Glomerular visceral epithelial cell (primary cell): ENCODE measurements at regions not wholly inside any gene's neighbourhood (a gene's known extent, or its start where the extent isn't known, plus 50 kb on each side); places are given as distances from the start of the nearest gene placed in this dataset.

Experiments
- DNase-seq: peaks from one replicate; pipeline ENCODE4 v3.0.0-alpha.2; 2016; ENCODE audit errors: extremely low spot score

DNA sequence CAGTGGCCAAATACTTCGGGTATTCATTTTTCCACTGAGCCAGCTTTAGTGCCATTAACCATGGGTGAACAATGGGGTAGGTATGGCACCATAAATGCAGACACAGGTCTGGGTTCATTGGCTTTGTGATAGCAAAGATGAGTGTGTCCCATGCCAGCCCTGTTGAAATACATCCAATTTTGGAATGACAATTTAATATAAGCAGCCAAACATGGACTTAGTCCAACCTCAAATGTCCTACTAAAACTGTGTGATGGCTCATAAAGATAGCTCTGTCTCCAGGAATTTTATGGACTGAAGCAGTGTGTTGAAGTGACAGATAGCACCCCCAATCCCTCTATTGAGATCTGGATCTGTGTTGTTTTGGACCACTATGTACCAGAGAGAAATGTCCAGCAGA lies 514.9 kb downstream of the RASEF start:
- DNase-seq, result no peak

DNA sequence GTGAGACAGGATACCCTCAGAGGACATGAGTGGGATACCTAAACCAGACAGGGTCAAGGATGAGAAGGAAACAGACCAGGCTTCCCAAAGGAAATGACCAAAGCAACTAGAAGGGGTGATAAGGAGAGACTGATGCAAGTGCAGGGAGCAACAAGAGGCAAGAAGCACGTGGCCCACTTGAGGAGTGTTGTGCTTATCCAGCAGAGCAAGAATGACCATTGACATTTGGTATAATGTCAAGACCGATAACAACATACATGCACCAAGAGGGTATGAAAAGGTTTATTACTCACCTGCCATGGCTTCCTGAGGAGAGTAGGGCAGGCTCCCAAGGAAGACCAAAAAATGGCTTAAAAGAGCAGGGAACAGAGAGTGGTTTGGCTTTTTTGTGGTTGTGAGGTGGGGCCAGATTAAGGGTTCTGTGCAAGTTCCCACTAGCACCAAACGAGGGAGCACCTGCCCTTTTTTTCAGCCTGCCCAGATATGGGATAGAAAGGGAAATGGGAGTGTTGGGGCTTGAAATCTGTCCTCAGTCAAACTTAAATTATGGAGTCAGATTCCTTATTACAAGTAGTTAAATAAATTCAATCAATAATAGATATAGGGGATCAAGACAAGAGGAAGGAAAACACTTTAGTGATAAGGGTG lies 513.6 kb downstream of the RASEF start:
- DNase-seq, result no peak

DNA sequence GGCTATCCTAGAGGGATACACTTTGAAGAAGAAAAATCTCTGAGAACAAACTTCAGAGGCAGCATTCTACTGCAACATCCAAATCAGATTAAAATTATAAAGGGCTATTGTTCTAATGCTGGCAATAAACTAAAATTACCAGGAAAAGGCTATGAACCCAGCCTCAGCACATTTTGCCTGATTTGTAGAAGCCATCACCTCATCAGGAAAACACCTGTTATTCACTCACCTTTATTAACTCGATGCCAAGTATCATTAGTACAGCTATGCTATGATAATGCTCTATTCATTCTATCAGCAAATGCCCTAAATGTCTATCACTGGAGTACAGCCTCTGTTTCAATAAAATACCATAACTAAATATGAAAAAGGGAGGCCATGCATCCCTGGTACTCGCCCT lies 510.2 kb downstream of the RASEF start:
- DNase-seq, result no peak

DNA sequence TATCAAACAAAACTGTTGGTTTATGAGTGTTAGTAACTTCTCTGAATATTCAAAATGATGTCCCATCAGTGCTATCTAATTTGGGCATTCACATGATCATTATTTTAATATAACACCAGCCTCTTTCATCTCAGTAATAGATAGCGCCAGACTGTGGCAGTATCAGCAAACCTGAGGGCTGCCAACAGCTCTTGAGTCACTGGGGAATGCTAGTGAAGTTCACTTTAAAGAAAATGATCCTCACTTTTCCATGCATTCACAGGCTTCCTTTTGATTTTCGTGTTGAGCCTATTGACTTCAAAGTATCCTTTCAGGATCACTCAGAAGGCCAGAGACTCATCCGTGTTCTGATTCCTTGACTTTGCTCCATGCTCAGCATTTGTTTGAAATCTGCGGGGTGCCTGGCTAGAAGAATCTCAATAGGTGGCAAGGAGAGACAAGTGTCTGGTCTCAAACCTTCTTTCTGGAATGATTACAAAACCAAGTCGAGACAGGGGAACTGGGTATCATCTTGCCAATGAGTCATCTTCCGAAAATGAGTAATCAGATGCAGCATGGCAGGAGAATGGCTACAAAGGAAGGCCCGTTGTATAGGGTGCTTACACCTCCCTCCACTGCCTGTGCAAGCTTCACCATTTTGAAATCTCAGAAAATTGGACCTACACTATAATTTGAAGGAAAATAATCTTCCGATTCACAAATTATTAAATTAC lies 509.1 kb downstream of the RASEF start:
- no peak for DNase-seq

DNA sequence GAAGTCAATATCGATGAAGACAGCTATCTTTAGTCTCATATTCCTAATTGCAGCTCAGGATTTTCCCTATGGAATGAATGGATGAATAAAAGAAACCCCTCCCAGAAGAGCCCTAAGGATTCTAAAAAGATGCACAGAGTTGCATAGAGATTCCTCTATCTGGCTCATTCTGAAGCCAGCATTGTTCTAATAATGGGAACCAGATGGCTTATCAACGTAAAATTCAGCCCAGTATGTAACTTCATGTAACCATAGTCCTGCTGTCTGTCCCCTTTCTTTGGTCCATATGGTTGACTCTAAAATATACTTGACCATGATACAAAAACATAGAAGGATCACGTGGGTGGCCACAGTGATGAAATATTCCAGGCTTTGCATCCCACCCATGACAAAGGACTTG lies 508.6 kb downstream of the RASEF start:
- DNase-seq, result no peak

DNA sequence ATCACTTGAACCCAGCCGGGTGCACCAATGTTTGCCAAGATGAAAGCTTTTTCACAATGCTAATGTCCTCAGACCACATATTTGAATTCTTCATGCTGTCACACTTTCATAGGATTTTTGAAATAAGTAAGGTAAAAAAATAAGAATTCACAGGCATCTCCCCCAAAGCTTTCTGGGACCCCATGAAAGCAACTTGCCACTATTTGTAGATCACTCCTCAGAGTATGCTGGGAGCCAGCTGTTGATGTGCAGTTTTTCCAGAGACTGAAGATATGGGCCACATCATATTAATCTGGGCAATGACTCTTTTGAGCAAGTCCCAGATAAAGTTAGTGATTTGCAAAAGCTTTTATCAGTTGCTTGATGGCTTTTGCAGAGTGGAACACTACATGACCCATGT lies 507.9 kb downstream of the RASEF start:
- no peak for DNase-seq

DNA sequence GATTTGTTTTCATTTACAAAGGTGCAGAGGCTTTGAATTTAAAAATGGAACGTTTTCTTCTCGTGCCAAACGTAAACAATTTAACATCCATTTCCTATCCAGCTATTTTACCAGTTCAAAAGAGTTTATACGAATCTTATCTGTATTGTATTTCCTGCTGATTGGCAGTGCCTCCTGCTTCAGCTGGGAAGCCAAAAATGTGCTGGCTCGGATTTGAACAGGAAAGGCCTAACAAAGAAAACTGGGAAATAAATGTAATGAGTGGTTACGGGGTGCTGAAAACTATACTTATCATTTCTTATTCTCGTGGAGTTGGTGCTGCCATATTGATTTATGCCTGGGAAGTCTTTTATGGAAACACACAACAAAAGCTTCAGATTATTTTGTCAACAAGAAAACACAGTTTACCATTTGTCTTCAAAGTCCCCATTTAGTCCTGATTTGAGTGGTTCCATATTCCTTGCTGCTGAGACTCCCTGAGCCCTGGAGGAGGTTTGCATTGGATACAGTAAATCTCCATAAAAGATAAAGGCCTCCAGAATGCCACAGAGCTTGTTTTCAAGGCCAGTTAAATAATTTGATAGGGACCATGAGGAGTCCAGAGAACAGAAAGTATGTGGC lies 507.4 kb downstream of the RASEF start:
- DNase-seq, result no peak

DNA sequence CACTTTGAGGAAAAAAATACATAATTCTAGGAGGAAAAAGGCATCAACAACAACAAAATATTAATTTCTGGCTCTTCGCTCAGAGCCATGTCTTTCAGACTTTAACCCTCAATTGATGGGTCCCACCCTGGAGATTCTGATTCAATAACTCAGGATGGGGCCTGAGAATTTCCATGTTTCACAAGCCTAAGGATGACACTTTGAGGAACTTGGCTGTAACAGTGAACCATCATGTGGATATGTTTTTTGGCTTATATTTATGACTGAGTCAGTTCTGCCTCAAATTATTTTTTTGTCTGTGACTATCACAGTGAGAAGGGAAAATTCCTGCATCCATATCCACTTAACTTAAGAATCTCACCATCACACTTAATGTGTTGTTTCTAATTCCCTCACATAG lies 504.6 kb downstream of the RASEF start:
- DNase-seq, result no peak

DNA sequence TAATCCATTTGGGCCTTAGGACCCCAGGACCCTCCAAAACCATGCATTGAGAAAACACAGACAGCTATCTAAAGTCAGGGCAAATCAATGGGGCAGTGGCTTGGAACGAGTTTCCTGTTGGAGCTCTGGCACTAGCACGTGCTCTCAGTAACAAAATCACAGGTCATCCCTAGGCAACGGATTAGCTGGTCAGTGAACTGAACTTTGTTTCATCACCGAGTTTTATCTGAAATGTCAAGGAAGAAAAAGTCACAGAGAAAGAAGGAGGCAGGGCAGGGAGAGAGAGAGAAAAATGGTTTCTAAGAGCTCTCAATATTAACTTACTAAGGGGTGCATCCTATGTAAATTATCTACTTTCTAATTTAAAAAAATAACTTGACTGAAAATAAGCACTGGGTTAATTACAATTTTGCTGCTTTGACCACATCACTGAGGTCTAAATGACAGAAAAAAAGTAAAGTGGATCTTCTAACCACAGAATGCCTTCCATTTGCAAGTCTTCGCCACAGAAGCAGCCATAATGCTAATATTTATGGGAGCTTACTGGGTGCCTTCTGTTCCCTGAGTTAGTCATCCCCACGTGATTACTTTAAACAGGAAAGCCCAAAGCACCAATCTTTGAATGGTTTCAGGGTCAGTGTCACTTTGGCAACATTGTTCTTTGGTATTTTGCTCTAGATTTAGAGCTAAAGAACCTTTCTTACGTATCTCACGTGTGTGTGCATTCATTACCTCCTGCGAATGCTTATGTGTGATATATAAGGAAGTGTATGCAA lies 503.9 kb downstream of the RASEF start:
- peak; percentile 7 for DNase-seq

DNA sequence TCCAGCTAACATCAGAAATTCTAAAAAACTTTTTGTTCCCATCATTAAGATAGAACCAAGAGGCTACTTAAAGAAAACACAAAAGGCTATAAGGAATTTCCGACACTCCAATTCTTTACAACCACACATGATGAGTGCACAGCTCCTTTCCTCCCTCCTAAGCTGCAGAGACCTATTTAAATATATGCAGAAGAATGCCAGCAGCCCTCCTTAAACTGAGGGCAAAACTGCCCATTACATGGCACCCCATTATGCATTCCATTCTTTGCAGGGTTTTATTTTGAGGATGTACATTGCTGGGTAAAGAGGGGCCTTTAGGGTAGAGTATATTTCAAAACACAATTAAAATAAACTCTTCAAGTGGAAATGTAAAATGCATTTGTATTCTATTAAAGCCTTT lies 502.9 kb downstream of the RASEF start:
- no peak for DNase-seq

DNA sequence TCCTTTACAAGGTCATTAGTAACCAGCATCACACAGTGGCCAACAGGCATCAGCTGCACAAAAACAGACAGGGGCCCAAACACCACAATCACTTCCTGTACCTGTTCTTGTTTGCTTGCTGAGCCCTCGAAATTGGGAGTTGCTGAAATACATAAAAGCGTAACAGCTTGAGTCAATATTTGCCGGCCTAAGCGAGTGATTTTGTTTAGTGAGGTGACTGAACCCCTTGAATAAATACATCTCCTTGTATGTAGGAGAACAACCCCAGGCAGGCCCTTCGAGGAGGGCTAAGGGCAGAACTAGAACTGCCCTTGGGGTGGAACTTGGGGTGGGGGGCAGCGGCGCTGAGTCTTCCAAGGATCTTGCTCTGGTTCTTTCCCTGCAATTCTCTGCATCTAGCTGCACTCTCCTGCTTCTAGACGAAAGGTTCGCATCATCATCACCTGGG lies 502.5 kb downstream of the RASEF start:
- no peak for DNase-seq

DNA sequence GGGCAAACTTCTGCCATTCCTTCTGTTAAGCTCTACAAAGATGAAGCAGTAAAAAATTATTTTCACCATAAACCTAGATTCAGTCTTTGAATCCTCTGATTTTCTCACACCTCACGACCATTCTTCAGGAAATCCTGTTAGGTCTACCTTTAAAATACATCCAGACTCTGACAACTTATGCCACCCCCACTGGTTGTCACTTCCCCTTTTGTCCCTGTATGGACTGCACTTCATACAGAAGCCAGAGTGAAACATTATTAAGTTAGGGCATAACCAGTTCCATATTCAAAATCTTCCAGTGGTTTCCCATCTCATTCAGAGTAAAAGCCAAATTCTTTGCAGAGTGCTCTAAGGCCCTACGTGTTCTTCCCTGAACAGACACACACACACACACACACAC lies 499.8 kb downstream of the RASEF start:
- DNase-seq, result no peak

DNA sequence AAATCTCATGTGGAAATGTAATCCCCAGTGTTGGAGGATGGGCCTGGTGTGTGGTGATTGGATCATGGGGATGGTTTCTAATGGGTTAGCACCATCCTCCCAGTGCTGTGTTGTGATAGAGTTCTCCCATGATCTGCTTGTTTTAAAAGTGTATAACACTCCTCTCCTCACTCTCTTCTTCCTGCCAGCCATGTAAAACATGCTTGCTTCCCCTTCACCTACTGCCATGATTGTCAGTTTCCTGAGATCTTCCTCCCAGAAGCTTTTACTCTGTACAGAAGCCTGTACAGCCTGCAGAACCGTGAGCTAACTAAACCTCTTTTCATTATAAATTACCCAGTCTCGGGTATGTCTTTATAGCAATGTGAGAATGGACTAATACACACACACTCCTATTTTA lies 499.1 kb downstream of the RASEF start:
- DNase-seq, result no peak

DNA sequence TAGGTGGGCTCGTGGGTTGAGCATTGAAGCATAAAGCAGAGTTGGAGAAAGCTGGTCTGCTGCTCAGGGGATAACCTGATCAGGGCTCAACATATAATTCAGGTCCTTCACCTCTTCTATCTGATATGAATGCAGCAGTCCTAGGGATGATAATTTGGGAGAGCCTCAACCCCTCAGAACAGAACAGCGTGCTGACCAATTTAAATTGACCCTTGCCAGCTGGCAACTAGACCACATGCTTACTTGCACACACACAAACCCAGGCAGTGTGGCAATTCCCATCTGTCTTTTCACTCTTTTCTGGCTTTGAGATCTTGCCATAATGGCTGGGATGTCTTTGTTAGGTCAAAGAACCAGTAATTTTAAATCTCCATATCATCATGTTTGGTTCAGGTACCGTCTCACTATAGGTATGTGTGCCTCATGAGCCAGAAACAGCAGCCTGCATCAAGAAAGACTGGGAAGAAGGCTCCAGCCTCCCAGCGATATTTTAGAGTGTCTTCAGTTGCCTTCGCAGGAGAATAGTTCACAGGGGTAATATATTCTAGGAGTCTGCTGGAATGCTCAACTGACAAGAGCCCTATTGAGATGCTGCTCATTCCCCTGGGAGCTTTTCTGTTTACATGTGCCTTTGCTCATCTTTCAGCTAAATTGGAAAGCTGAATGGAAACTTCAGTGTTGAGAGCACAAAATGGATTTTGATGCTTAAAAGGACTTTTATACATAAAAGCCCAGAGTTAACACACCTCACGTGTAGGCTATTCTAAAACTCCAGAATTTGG lies 497.6 kb downstream of the RASEF start:
- DNase-seq, result no peak

DNA sequence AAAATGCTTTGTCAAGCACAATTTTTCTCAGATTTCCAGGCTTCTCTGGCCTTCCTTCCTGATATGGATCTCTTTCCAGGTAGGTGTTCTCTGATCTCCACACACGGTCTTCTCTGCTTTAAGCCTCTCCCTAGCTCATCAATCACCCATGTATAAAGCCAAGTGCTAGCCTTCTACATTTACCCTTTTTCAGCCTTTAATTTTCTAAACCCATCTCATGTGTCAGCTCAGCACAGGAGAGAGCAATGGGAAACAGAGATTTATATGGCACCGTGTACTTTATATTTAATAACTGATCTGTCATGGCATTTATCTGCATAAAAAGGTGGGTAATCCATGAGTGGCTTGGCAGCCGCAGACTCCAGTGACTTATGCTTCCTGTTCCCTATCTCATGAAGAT lies 495.0 kb downstream of the RASEF start:
- DNase-seq, result no peak

DNA sequence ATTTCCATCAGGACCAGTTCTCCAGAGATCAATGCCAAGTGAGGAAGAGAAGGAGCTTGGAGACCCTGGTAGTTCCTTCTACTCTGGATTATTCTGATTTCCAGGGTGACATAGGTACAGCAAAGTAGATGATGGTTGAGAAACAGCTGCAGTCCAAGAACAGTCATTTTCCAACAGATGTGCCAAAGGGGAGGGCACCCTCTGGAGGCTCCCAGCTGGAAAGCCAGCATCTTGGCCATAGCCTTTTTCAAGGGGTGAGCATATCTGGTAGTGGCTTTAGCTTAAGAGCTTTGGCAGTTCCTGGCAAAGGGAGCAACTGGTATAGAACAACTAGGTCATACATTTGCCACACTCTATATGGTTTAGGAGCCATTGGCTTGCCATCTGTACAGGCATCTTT lies 492.7 kb downstream of the RASEF start:
- DNase-seq, result no peak

DNA sequence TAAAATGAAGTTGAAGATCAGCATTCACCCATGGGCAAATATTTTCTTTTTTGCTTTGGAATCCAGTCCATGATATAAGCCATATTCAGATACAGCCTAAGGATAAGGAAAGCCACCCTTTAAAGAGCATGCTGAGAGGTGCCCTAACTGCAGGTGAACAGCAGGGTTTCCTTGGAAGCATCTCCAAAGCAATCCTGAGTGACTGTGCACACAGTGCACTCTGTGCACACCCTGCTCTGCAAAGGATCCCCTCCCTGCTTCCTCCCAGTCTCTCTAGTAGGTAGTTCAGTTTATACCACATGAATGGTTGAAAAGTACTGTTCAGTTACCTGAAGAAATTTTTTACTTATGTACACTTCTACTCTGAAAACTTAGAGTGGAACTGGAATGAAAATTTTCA lies 491.4 kb downstream of the RASEF start:
- no peak for DNase-seq

DNA sequence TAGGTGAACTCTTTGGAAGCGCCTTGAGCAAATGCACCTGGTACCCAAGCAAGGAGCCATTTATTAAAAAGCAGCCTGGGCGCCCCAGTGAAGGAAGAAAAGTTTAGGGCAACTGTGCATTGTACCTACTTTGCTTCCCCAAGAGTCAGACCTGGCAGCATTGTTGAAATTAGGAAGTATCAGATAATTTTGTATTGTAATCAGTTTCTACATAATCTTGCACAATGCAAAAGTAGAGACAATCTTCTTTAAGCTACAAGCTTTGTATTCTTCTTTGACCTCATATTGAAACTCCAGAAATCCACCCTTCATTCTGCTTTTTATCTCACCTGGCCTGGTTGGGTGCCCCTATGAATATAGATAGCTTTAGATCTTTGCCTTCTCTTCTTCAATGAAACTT lies 490.8 kb downstream of the RASEF start:
- no peak for DNase-seq

DNA sequence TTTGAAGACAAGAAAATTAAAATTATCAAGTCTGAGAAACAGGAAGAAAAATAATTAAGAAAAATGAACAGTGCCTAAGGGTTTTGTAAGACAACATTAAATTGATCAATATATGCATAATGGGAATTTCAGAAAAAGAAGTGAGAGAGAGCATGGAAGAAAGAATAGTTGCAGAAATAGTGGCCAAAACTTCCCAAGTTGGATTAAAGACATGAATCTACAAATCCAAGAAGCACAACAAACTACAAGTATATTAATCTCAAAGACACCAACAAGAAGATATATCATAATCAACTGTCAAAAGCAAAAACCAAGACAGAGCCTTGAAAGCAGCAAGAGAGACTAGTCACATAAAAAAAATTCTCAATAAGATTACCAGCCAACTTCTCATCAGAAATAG lies 488.0 kb downstream of the RASEF start:
- DNase-seq, result no peak

DNA sequence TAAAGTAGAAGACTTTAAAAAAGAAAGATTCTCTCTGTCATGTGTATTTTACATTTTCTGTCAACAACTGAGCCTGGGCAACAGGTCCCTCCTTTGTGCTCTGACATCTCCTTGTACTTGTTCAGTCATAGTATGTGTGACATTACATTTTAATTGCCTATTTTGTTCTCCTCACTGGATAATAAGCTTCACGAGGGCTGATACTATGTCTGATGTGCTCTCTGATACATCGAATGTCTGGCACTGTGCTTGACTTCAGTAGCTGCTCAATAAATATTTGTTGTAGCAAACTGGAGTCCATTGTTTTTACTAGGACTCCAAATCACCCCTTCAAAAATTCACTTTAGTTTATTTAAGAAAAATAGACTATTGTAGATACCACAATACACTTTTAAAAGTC lies 482.0 kb downstream of the RASEF start:
- no peak for DNase-seq

DNA sequence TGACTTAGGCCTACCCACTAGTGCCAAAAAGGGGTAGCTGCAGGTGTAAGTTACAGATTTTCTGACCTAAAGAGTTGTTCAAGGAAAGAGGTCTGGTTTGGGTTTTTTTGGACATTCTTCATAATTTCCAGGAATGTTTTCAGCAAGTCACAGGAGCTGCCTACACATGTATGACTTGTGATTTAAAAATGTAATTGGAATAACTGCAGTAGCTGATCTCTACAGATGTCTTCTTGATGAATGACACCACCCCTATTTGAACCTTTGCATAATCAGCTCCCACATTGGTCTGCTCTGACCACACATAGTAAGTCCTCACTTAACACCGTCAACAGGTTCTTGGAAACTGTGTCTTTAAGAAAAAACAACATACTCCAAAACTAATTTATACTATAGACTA lies 481.4 kb downstream of the RASEF start:
- no peak for DNase-seq

DNA sequence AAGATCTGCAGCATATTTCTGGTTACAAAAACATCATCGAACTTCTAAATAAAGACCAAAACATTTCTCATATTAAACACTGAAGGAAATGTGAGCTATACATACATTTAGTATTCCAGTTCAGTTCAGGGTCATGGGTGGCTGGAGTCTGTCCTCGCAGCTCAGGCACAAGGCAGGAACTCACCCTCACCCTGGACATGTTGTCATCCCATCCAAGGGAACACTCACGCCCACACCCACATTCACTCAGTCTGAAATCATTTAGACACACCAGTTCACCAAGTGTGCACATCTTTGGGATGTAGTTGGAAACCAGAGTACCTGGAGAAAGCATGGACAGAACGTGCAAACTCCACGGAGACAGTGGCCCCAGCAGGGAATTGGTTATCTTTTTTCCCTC lies 481.0 kb downstream of the RASEF start:
- no peak for DNase-seq
